OCI-LY7 (cell line): ENCODE measurements at regions not wholly inside any gene's neighbourhood (a gene's known extent, or its start where the extent isn't known, plus 50 kb on each side); places are given as distances from the start of the nearest gene placed in this dataset.
"Not testable (repeated sequence)": the region's sequence is repeated elsewhere in the genome, so short reads cannot be mapped to it uniquely, and the experiment has no call there.

Experiments
- CTCF ChIP-seq: fragments of 200-600 bp; sonication (generic); conservative IDR thresholded peaks from 2 replicates; pipeline ENCODE4 v1.5.1; 2014; ENCODE audit warnings: mild to moderate bottlenecking, antibody characterized with exemption, low read length, moderate library complexity, mixed read lengths
- EZH2phosphoT487 ChIP-seq: fragments of 200-600 bp; sonication (generic); IDR thresholded peaks from 2 replicates; pipeline ENCODE4 v1.6.1; 2018; ENCODE audit warnings: low read depth, borderline replicate concordance, mild to moderate bottlenecking, mixed run types, antibody characterized with exemption, low read length, moderate library complexity, mixed read lengths

GRCh38 chr21:6561578-6561977, 3959.8 kb upstream of the TPTE start:
- TF ChIP-seq EZH2phosphoT487, CTCF: not testable (repeated sequence)
